ENCODE measurements at regions not wholly inside any gene's neighbourhood (a gene's known extent, or its start where the extent isn't known, plus 50 kb on each side); places are given as distances from the start of the nearest gene placed in this dataset.

DNA sequence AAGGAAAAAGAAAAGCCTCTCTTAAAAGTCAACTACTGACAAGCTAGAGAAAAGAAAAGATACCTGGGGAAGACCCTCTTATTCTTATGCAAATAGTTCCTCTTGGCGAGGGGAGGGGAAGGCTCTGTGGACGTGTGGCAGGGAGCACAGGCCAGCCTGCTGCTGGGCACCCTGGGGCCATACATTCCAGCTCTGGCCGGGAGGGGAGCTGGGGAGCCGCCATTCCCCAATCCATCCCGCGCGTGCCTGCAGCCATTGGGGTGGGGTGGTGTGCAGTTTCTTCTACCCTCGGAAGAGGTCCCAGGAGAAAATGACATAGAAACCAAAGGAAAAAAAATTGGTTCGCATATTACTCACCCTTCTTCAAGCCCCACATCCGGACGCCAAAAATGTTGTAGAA is 1496.4 kb downstream of the RPA4 start:
- no peaks in the 10 kb centered on the region for H3K27me3 ChIP-seq (ENCODE audit: insufficient read depth, low read length)
- no peaks in the 10 kb centered on the region for H3K4me1 ChIP-seq (ENCODE audit: insufficient read depth, low read length)
- no peaks in the 10 kb centered on the region for H3K9me3 ChIP-seq (ENCODE audit: low read depth, low read length)
- no peak overlapping the region for H3K4me3 ChIP-seq (ENCODE audit: low read length)

DNA sequence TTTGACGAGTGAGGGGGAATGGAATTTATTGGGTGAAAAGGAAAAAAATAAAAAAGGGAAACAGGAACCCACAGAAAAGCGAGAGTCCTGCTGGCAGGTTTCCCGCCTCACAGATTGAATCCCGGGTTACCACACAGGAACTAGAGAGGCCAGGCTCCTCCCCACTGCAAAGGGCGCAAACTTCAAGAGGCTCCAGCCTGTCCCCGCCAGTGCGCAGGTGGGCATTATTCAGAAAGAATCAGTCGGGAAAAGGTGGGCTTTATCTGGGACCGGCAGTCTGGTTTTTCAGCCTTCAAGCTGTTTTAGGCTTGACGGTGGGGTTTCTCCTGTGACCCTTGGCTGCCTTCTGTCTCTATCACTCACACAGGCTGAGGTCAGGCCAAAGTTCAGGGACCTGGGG is 1496.8 kb downstream of the RPA4 start:
- no peak overlapping the region for H3K4me3 ChIP-seq (ENCODE audit: low read length)
- no peaks in the 10 kb centered on the region for H3K4me1 ChIP-seq (ENCODE audit: insufficient read depth, low read length)
- no peaks in the 10 kb centered on the region for H3K9me3 ChIP-seq (ENCODE audit: low read depth, low read length)
- no peaks in the 10 kb centered on the region for H3K27me3 ChIP-seq (ENCODE audit: insufficient read depth, low read length)

DNA sequence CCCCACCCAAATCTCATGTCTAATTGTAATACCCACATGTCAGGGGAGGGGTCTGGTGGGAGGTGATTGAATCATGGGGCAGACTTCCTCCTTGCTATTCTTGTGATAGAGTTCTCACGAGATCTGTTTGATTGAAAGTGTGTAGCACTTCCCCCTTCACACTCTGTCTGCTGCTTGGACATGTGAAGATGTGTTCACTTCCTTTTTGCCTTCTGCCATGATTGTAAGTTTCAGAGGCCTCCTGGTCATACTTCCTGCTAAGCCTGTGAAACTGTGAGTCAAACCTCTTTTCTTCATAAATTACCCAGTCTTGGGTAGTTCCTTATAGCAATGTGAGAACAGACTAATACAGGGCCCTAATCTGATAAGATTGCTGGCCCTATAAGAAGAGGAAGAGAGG is 1514.8 kb downstream of the RPA4 start:
- no peaks in the 10 kb centered on the region for H3K9me3 ChIP-seq (ENCODE audit: low read depth, low read length)
- H3K4me1 ChIP-seq (ENCODE audit: insufficient read depth, low read length): no peaks in the 10 kb centered on the region
- no peaks in the 10 kb centered on the region for H3K27me3 ChIP-seq (ENCODE audit: insufficient read depth, low read length)
- no peak overlapping the region for H3K4me3 ChIP-seq (ENCODE audit: low read length)

DNA sequence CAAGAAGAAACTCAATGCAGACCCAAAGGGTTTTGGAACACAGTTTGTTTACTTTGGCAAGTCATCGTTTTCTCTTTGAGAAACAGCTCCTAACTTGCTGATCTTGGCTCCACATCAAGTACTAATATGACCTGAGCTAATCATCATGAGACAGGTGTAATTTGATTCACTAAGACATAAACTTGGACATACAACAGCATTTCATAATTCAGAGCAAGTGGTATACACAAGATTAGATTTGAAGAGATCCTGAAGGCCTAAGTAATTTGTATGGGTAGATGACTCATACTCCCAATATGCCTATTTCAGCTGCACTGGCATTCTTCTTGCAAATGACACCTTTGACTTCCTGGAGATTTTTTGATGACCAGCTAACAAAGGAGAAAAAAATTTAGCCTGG is 1521.7 kb downstream of the RPA4 start:
- no peak overlapping the region for H3K4me3 ChIP-seq (ENCODE audit: low read length)
- H3K4me1 ChIP-seq (ENCODE audit: insufficient read depth, low read length): no peaks in the 10 kb centered on the region
- H3K27me3 ChIP-seq (ENCODE audit: insufficient read depth, low read length): no peaks in the 10 kb centered on the region
- no peaks in the 10 kb centered on the region for H3K9me3 ChIP-seq (ENCODE audit: low read depth, low read length)

DNA sequence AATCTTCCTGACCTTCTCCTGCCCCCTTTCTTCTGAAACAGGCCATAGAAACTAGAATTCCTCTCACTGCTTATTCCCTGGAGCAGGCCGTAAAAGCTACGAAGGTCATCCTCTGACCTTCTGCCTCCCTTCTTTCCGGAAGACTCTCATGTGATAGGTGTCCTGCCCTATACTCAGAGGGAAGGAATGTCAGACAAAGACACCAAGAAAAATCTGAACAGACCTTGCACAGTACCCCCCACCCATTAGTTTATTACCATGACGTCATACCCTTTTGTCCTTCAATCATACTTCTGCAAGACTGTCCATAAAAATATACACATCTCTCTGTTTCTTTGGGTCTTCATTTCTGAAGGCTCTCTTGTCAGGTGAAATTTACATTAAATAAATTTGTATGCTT is 1523.9 kb downstream of the RPA4 start:
- Histone ChIP-seq H3K4me1 (ENCODE audit: insufficient read depth, low read length) (no peaks in the 10 kb centered on the region), H3K4me3 (ENCODE audit: low read length) (no peak overlapping the region), H3K9me3 (ENCODE audit: low read depth, low read length) (no peaks in the 10 kb centered on the region), H3K27me3 (ENCODE audit: insufficient read depth, low read length) (no peaks in the 10 kb centered on the region)

DNA sequence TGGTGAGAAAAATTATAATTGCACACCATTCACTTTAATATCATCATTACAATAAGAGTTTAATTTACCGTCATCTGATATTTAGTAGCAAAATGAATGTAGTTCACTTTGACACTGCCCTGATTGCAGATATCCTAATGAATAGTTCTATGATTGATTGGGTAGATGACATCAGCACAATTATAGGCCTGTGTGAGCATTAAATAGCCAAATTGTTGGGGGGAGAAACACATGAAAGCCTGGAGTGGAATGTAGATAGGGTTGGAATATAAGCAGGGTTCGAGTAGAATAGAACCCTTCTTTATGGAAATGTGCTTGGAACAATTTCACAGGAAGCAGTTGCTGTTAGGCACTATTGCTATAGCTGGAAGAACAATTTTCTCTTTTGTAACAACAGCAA is 1526.2 kb downstream of the RPA4 start:
- Histone ChIP-seq H3K9me3 (ENCODE audit: low read depth, low read length) (no peaks in the 10 kb centered on the region), H3K4me1 (ENCODE audit: insufficient read depth, low read length) (no peaks in the 10 kb centered on the region), H3K4me3 (ENCODE audit: low read length) (no peak overlapping the region), H3K27me3 (ENCODE audit: insufficient read depth, low read length) (no peaks in the 10 kb centered on the region)

DNA sequence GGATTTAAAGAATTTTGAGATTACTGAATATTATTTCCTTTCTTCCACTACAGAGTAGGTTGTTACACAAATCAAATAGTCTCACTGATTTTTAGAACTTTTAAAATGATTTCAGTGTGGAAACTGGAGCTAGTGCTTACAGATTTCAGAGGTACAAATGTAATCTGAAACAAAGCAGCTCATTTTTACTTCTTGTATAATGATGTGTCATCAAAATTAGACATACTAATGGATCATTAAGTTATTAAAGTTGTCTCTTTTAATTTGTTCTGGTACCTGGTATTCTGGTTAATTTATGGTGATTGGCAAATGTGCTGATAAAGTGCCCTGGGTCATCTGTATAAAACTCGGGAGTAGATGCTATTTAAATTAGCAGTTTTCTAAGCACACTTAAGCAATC is 1528.3 kb downstream of the RPA4 start:
- no peak overlapping the region for H3K4me3 ChIP-seq (ENCODE audit: low read length)
- H3K4me1 ChIP-seq (ENCODE audit: insufficient read depth, low read length): no peaks in the 10 kb centered on the region
- H3K27me3 ChIP-seq (ENCODE audit: insufficient read depth, low read length): no peaks in the 10 kb centered on the region
- no peaks in the 10 kb centered on the region for H3K9me3 ChIP-seq (ENCODE audit: low read depth, low read length)

DNA sequence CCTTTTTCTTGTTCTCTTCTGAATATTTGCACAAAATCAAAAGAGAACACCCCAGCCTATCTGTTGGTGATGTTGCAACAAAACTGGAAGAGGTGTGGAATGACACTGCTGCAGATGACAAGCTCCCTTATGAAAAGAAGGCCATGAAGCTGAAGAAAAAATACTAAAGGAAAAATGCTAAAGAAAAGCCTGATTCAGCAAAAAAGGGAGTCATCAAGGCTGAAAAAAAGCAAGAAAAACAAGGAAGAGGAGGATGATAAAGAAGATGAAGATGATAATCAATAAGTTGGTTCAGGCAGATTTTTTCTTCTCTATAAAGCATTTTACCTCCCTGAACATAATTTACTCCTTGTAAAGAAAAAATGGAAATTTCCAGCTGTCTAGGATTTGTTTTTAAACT is 1538.8 kb downstream of the RPA4 start:
- H3K9me3 ChIP-seq (ENCODE audit: low read depth, low read length): no peaks in the 10 kb centered on the region
- no peaks in the 10 kb centered on the region for H3K4me1 ChIP-seq (ENCODE audit: insufficient read depth, low read length)
- no peak overlapping the region for H3K4me3 ChIP-seq (ENCODE audit: low read length)
- no peaks in the 10 kb centered on the region for H3K27me3 ChIP-seq (ENCODE audit: insufficient read depth, low read length)

DNA sequence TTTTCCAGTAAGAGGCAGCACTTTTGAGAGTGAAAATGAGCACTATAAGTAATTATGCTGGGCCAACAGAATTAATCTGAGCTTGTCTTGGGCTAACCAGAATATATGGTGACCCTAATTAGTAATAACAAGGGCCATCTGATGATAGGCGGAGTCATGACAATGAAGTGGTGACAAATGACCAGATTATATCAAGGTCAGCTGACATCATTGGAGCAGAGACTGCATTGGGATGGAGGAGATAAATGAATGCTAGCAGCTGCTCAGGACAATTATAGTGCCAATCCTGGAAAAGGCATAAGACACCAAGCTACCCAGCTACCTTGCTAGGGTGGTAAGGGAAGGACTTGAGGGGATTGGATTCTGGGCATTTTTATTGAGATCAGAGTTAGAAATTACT is 1548.7 kb downstream of the RPA4 start:
- H3K4me3 ChIP-seq (ENCODE audit: low read length): no peak overlapping the region
- no peaks in the 10 kb centered on the region for H3K27me3 ChIP-seq (ENCODE audit: insufficient read depth, low read length)
- H3K4me1 ChIP-seq (ENCODE audit: insufficient read depth, low read length): no peaks in the 10 kb centered on the region
- H3K9me3 ChIP-seq (ENCODE audit: low read depth, low read length): no peaks in the 10 kb centered on the region

DNA sequence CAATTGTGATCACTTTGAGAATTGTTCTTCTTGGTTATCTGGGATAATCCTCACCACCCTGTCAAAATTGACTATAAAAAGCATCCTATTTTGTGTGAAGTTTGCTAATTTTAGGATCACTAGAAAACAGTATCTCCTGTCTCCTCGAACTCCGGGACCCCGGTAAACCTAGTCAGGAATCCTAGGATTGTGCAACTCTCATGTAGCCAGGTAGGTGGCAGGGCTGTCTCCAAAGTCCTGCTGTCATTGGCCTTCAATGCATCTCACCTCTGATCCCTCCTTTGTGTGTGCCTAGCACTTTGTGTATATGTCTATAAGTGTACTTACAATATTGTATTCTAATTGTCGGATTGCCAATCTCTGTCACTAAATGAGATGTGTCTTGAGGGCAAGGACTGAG is 1564.8 kb downstream of the RPA4 start:
- Histone ChIP-seq H3K9me3 (ENCODE audit: low read depth, low read length) (no peaks in the 10 kb centered on the region), H3K4me1 (ENCODE audit: insufficient read depth, low read length) (no peaks in the 10 kb centered on the region), H3K4me3 (ENCODE audit: low read length) (no peak overlapping the region), H3K27me3 (ENCODE audit: insufficient read depth, low read length) (no peaks in the 10 kb centered on the region)

DNA sequence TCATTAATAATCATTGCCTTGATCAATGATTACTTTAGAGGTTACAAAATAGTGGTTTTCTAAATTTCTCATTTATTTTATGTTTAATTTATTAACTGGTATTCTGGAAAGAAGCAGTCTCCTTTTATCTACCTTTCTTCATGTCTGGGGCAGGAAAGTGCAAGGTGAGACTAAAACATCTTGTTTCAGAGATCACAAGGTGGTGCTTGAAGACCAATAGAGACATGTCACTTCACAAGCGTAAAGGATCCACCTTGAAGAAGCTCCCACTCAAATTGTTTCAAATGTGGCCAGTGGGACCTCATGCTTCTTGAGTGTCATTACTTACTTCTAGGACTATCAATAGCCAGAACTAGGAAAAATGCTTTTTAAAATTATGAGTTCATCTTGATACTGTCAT is 1568.7 kb downstream of the RPA4 start:
- Histone ChIP-seq H3K27me3 (ENCODE audit: insufficient read depth, low read length) (no peaks in the 10 kb centered on the region), H3K4me1 (ENCODE audit: insufficient read depth, low read length) (no peaks in the 10 kb centered on the region), H3K9me3 (ENCODE audit: low read depth, low read length) (no peaks in the 10 kb centered on the region), H3K4me3 (ENCODE audit: low read length) (no peak overlapping the region)

DNA sequence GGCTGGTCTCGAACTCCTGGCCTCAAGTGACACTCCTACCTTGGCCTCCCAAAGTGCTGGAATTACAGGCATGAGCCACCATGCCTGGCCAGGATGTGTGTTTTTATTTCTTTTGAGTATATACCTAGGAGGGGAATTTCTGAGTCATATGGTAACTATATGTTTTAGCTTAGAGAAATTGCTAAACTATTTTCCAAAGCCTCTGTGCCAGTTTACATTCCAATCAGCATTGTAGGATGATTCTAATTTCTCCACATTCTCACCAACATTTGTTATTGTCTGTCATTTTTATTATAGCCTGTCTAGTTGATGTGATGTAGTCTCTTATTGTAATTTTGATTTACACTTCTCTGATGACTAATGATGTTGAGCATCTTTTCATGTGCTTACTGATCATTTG is 1576.0 kb downstream of the RPA4 start:
- no peaks in the 10 kb centered on the region for H3K4me1 ChIP-seq (ENCODE audit: insufficient read depth, low read length)
- H3K27me3 ChIP-seq (ENCODE audit: insufficient read depth, low read length): no peaks in the 10 kb centered on the region
- H3K4me3 ChIP-seq (ENCODE audit: low read length): no peak overlapping the region
- no peaks in the 10 kb centered on the region for H3K9me3 ChIP-seq (ENCODE audit: low read depth, low read length)

DNA sequence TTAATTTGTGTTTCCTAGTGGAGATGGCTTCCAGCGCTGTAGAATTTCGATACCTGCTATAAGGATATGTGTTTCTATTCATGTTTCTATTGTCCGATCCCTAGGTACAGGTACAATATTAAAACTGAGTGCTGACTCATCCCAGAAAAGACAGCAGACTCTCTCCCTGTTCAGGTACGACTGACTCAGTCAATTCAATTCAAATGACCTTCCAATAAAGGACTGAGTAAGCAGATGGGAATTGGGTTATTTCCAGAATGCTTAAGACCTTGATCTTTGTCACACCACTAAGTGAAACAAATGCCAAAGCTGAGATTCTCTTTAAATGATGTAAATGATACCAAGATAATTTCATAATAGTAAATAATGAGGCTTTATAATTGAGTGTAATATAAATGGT is 1596.9 kb downstream of the RPA4 start:
- H3K4me3 ChIP-seq (ENCODE audit: low read length): no peak overlapping the region
- H3K27me3 ChIP-seq (ENCODE audit: insufficient read depth, low read length): no peaks in the 10 kb centered on the region
- no peaks in the 10 kb centered on the region for H3K4me1 ChIP-seq (ENCODE audit: insufficient read depth, low read length)
- H3K9me3 ChIP-seq (ENCODE audit: low read depth, low read length): no peaks in the 10 kb centered on the region

DNA sequence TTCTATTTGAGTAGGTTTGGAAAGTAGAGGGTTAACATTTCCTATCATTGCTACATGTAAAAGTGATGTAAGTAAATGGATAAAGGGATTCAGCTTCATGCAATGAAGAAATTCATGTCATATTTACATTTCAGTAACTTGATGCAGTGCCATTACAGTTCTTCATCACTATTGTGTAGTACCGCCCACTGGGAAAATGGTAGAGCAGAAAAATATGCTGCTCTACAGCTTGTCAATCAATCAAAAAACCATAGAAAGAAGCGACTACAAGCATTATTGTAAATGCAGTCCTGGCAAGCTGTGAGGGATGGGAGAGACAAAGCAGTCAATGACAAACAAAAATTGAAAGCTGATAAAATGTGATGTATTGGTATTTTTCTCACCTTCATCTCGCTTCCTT is 1597.9 kb downstream of the RPA4 start:
- Histone ChIP-seq H3K9me3 (ENCODE audit: low read depth, low read length) (no peaks in the 10 kb centered on the region), H3K27me3 (ENCODE audit: insufficient read depth, low read length) (no peaks in the 10 kb centered on the region), H3K4me3 (ENCODE audit: low read length) (no peak overlapping the region), H3K4me1 (ENCODE audit: insufficient read depth, low read length) (no peaks in the 10 kb centered on the region)

DNA sequence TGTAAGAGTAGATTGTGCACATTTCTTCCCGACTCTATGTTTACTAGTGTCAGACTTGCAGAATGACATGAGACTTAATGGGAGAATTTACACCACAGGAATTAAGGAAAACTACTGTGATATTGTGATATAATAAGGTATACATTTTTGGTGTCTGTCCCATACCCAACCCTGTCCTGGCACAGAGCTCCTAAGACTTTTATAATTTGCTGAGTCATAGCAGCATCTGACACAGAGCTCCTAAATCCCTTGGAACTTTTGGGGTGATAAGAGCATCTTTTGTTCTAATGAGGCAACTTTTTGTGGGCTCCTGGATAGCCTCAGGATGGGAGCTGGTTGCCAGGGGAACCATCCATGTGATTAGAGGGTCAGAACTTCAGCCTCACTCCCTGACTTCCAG is 1607.0 kb downstream of the RPA4 start:
- Histone ChIP-seq H3K9me3 (ENCODE audit: low read depth, low read length) (no peaks in the 10 kb centered on the region), H3K4me1 (ENCODE audit: insufficient read depth, low read length) (no peaks in the 10 kb centered on the region), H3K4me3 (ENCODE audit: low read length) (no peak overlapping the region), H3K27me3 (ENCODE audit: insufficient read depth, low read length) (no peaks in the 10 kb centered on the region)

DNA sequence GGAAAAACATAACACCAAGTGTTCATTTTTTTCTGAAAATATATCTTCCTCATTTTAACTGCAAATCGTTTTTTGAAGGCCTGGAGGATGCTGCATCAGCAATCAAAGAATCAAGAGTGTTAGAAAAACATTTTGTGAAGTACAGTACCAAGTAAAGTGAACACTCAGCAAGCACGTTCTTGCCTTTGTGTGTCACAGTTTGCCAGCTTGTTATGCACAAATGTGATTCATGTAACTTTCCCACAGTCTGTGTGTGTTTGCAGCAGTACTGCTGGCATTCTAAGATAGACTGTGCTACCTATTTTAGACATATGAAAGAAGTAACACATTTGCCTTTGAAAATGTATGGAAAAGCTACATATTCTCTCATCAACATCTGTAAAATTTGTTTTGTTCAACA is 1617.7 kb downstream of the RPA4 start:
- no peaks in the 10 kb centered on the region for H3K27me3 ChIP-seq (ENCODE audit: insufficient read depth, low read length)
- H3K9me3 ChIP-seq (ENCODE audit: low read depth, low read length): no peaks in the 10 kb centered on the region
- H3K4me1 ChIP-seq (ENCODE audit: insufficient read depth, low read length): no peaks in the 10 kb centered on the region
- no peak overlapping the region for H3K4me3 ChIP-seq (ENCODE audit: low read length)

DNA sequence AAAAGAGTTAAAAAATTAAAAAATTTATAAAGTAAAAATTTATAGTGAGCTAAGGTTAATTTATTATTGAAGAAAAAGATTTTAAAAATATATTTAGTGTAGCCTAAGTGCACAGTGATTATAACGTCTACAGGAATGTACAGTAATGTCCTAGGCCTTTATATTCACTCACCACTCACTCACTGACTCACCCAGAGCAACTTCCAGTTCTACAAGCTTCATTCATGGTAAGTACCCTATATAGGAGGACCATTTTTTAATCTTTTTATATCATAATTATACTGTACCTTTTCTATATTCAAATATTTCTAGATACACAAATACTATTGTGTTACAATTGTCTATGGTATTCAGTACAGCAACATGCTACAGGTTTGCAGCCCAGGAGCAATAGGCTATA is 1623.2 kb downstream of the RPA4 start:
- Histone ChIP-seq H3K4me1 (ENCODE audit: insufficient read depth, low read length) (no peaks in the 10 kb centered on the region), H3K4me3 (ENCODE audit: low read length) (no peak overlapping the region), H3K27me3 (ENCODE audit: insufficient read depth, low read length) (no peaks in the 10 kb centered on the region), H3K9me3 (ENCODE audit: low read depth, low read length) (no peaks in the 10 kb centered on the region)

All from mononuclear cell (primary cell).